Ishikawa (cell line): ENCODE measurements at regions not wholly inside any gene's neighbourhood (a gene's known extent, or its start where the extent isn't known, plus 50 kb on each side); places are given as distances from the start of the nearest gene placed in this dataset.

Experiments
- CEBPB ChIP-seq: IDR thresholded peaks from 2 replicates; pipeline ENCODE4 v1.6.1; 2012
- EGR1 ChIP-seq: IDR thresholded peaks from 2 replicates; pipeline ENCODE4 v1.6.1; 2012
- EP300 ChIP-seq: IDR thresholded peaks from 2 replicates; pipeline ENCODE4 v1.6.1; 2012; ENCODE audit warnings: borderline replicate concordance
- TEAD4 ChIP-seq: IDR thresholded peaks from 2 replicates; pipeline ENCODE4 v1.6.1; 2012
- YY1 ChIP-seq: IDR thresholded peaks from 2 replicates; pipeline ENCODE4 v1.6.1; 2012; ENCODE audit warnings: low read depth

- TF ChIP-seq YY1: no peak
- TF ChIP-seq CEBPB: no peak
- TF ChIP-seq TEAD4: no peak
- no peak for TF ChIP-seq EP300
- no peak for TF ChIP-seq EGR1
Measured at GRCh38 chr21:31530897-31531705, 128.4 kb upstream of the SOD1 start.
